Stomach (tissue), 8 donors: ENCODE measurements at regions not wholly inside any gene's neighbourhood (a gene's known extent, or its start where the extent isn't known, plus 50 kb on each side); places are given as distances from the start of the nearest gene placed in this dataset.

Source experiments
- DNase-seq, 2 donors: peaks; one replicate each; pipeline versions ENCODE4 v3.0.0 to v3.0.0-alpha.2; 2013 to 2019
- H3K27ac ChIP-seq, 5 donors: fragments of 200-600 bp in 4 of 5; sonication (generic) in 4 of 5; one replicate each; pipeline ENCODE4 v1.5.1; 2013 to 2019; ENCODE audit warnings: mild to moderate bottlenecking in 1 of 5, moderate library complexity in 1 of 5
- H3K27me3 ChIP-seq, 3 donors: fragments of 200-600 bp; sonication (generic); one replicate each; pipeline ENCODE4 v1.5.1; 2017 to 2019; ENCODE audit warnings: mixed run types in 1 of 3
- H3K36me3 ChIP-seq, 4 donors: fragments of 200-600 bp; sonication (generic); 1 replicate in 3 of 4; 2 replicates in 1 of 4; pipeline ENCODE4 v1.5.1; 2016 to 2019
- H3K4me1 ChIP-seq, 4 donors: fragments of 200-600 bp; sonication (generic); one replicate each; pipeline ENCODE4 v1.5.1; 2016 to 2019
- H3K4me3 ChIP-seq, 4 donors: fragments of 200-600 bp; sonication (generic) in 3 of 4; one replicate each; pipeline ENCODE4 v1.5.1; 2016 to 2019; ENCODE audit warnings: mild to moderate bottlenecking in 1 of 4
- H3K9me3 ChIP-seq, 4 donors: fragments of 200-600 bp; sonication (generic); one replicate each; pipeline ENCODE4 v1.5.1; 2016 to 2019
- CTCF ChIP-seq, 7 experiments: fragments of 450-650 bp in 4 of 7; fragments of 200-600 bp in 3 of 7; sonication (generic) in 3 of 7; IDR thresholded peaks; one replicate each; pipeline ENCODE4 v1.5.1; 2016 to 2019; ENCODE audit warnings: antibody characterized with exemption in 7 of 7, control low read depth in 2 of 7, mild to moderate bottlenecking in 1 of 7
- EP300 ChIP-seq: sonication (generic); formaldehyde crosslinking; IDR thresholded peaks from one replicate; pipeline ENCODE4 v1.6.1; 2017; ENCODE audit warnings: antibody characterized with exemption
- POLR2A ChIP-seq, 4 donors: fragments of 450-650 bp; IDR thresholded peaks; one replicate each; pipeline ENCODE4 v1.6.1; 2016; ENCODE audit warnings: antibody characterized with exemption in 4 of 4, control low read depth in 2 of 4, mild to moderate bottlenecking in 1 of 4, moderate library complexity in 1 of 4
- POLR2AphosphoS5 ChIP-seq, 3 donors: sonication (generic); formaldehyde crosslinking; IDR thresholded peaks; one replicate each; pipeline ENCODE4 v1.6.1; 2016; ENCODE audit warnings: antibody characterized with exemption in 3 of 3
- WGBS, 5 donors: extraction: QIAGEN DNeasy Blood & Tissue Kit in 3 of 5; methylation state at CpG; one replicate each; pipeline versions ENCODE4 v1.1.5 to v1.1.7; 2013 to 2018; 5-methylcytosine and 5-hydroxymethylcytosine counted together
- intact Hi-C: fragments of 100-400 bp; cut with DNase I; formaldehyde crosslinking; loops from one replicate; pipeline ENCODE4 v1.15.1; 2023; ENCODE audit warnings: low total_unique reads
- donor health status: healthy with polysubstance abuse.
- donor health status: Bipolar disorder and iron deficiency.
- donor health status: healthy.

- DNase-seq, result no peak
- Histone ChIP-seq H3K9me3 (peaks cover 0 to 8% (median 4%) of the 10 kb centered on the region in 4 donors), H3K4me3 (no peak overlapping the region), H3K4me1 (no peaks in the 10 kb centered on the region), H3K36me3 (no peaks in the 10 kb centered on the region), H3K27me3 (no peaks in the 10 kb centered on the region), H3K27ac (no peak overlapping the region)
- WGBS, 5 donors, result 54 to 78% (median 63%) methylated on average over 4 of the region's 4 CpGs
- intact Hi-C loops, result no loop called here
- TF ChIP-seq POLR2A (IDR thresholded peaks at IDR 0.05) (no peak), POLR2AphosphoS5 (IDR thresholded peaks at IDR 0.05) (no peak), EP300 (no peak), CTCF (IDR thresholded peaks at IDR 0.05) (no peak)
These were observed 723.9 kb downstream of the MED13L start for GRCh38 chr12:115553622-115554021.

GRCh38 chr12:115543269-115543668 is 734.2 kb downstream of the MED13L start:
- 52 to 68% (median 61%) methylated on average over 2 of the region's 2 CpGs for WGBS, 5 donors
- intact Hi-C loops, result no loop called here
- no peak overlapping the region for H3K27ac ChIP-seq

GRCh38 chr12:115542656-115543055 is 734.8 kb downstream of the MED13L start:
- H3K36me3 ChIP-seq, result no peaks in the 10 kb centered on the region
- DNase-seq, result no peak
- WGBS, 5 donors, result 74 to 80% (median 78%) methylated on average over 7 of the region's 7 CpGs
- H3K9me3 ChIP-seq, result peaks cover 0 to 16% (median 6%) of the 10 kb centered on the region in 4 donors
- H3K4me1 ChIP-seq, result no peaks in the 10 kb centered on the region
- no peaks in the 10 kb centered on the region for H3K27me3 ChIP-seq
- no peak overlapping the region for H3K4me3 ChIP-seq
- TF ChIP-seq CTCF (IDR thresholded peaks at IDR 0.05) (no peak), POLR2AphosphoS5 (IDR thresholded peaks at IDR 0.05) (no peak), POLR2A (IDR thresholded peaks at IDR 0.05) (no peak)
- intact Hi-C loops, result no loop called here
- H3K27ac ChIP-seq, result no peak overlapping the region

More at GRCh38 chr12:115543269-115543668, 734.2 kb downstream of the MED13L start:
- Histone ChIP-seq H3K4me3 (no peak overlapping the region), H3K27me3 (no peaks in the 10 kb centered on the region), H3K36me3 (no peaks in the 10 kb centered on the region), H3K9me3 (peaks cover 0 to 10% (median 4%) of the 10 kb centered on the region in 4 donors), H3K4me1 (no peaks in the 10 kb centered on the region)
- TF ChIP-seq CTCF (IDR thresholded peaks at IDR 0.05) (no peak), EP300 (no peak), POLR2A (IDR thresholded peaks at IDR 0.05) (no peak), POLR2AphosphoS5 (IDR thresholded peaks at IDR 0.05) (no peak)
- DNase-seq, result no peak

- WGBS, 5 donors, result 78 to 91% (median 83%) methylated on average over 5 of the region's 5 CpGs
- Histone ChIP-seq H3K9me3 (peaks cover 0 to 23% (median 8%) of the 10 kb centered on the region in 4 donors), H3K4me1 (no peaks in the 10 kb centered on the region), H3K36me3 (no peaks in the 10 kb centered on the region), H3K27me3 (no peaks in the 10 kb centered on the region), H3K27ac (no peak overlapping the region), H3K4me3 (no peak overlapping the region)
- TF ChIP-seq EP300, result no peak
- TF ChIP-seq POLR2AphosphoS5 (IDR thresholded peaks at IDR 0.05), result no peak
- no peak for TF ChIP-seq POLR2A (IDR thresholded peaks at IDR 0.05)
- TF ChIP-seq CTCF (IDR thresholded peaks at IDR 0.05), result no peak
- no peak for DNase-seq
- intact Hi-C loops, result no loop called here
These were observed 735.5 kb downstream of the MED13L start for GRCh38 chr12:115541891-115542421.
